ENCODE measurements at regions not wholly inside any gene's neighbourhood (a gene's known extent, or its start where the extent isn't known, plus 50 kb on each side); places are given as distances from the start of the nearest gene placed in this dataset.
"Not testable (repeated sequence)": the region's sequence is repeated elsewhere in the genome, so short reads cannot be mapped to it uniquely, and the experiment has no call there.

DNA sequence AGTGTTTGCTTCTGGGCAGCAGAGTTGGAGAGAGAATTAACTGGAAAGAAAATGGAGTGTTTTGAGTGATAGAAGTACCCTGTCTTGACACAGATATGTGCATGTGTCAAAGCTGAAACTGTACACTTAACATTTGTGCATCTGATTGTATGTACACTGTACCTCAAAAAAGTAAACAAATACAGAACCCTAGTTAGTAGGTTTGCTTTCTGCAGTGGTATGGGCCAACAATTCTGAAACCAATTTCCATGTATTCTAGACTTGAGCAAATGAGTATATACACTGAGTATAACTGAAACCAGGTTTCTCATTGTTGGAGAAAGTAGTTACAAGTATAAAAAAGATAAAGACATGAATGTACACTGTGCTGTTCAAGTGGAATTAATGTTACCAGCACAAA, 52.4 kb downstream of the ELAPOR2 start:
- DNase-seq = no peak

DNA sequence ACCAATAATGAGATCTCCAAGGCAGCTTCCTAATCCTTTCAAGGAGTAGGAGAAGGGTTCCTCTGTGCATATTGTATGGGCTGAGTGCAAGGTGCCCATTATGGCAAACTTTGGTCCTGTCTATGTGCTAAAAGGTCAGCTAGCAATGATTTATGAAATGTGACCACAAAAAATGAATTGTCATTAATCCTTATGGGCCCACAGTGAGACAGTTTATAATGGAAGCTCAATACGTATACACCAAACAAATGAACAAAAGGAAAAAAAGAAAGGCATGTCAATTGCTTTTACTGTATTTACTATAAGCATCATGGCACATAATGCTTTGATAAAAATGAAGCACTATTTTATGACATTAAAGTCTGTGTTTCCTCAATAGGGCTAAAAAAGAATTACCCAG, 54.5 kb downstream of the ELAPOR2 start:
- DNase-seq = no peak

DNA sequence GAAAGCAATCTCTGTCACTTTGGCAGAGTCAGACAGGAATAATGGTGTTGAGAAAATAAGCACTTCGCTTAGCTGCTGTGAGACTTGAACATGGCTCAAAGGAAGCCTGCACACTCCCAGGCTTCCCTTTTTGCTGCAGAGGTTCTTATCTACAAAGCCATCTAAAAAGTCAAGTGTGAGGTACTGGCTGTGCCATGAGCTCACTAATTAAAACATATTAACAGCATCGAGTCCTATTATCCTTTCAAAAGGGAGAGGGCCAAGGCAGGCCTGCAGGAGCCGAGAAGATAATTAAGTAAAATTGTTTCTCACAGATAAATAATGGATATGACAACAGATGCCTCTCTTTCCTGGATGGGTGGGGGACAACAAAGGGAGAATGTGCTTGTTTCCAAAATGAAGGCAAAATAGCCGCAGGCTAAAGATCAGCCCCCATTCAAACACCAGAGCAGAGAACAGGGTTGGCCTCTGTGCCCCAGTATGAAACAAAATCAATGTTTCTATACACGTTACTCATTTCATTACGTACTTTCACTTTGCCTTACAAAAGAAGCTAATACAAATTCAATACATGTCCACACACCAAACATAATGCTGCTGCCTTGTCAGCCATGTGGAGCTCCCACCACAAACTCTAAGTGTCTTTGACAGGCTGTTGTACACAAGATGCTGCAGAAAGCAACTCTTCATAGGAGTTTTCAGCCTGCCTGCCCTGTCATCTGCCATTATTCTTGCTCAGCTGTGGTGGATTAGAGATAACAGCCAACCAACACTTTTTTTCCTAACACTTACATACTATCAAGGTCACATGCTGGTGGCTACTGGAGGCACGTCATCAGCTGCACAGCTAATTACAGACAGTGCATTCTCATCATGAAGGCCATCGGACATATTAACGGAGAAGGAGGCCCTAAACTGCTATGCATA, 55.3 kb downstream of the ELAPOR2 start:
- no peak for DNase-seq

DNA sequence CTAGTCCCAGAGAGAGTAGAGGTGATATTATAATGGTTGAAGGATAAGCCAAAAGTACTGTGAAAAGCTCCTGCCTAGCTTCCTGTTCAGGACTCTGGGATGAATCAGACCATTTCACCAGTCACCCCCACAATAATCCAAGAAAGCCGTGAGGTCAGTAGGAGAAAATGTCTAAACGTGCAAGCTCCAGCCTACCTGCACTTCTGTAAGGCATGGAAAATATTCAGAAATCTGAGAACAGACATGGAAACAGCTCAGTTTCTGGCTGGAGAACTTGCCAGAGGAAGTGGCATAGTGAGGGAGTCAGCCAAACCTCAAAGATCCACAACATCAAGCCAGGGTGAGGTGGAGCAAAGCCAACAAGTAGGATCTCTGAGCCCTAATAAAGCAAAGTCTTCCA, 58.2 kb downstream of the ELAPOR2 start:
- no peak for DNase-seq

DNA sequence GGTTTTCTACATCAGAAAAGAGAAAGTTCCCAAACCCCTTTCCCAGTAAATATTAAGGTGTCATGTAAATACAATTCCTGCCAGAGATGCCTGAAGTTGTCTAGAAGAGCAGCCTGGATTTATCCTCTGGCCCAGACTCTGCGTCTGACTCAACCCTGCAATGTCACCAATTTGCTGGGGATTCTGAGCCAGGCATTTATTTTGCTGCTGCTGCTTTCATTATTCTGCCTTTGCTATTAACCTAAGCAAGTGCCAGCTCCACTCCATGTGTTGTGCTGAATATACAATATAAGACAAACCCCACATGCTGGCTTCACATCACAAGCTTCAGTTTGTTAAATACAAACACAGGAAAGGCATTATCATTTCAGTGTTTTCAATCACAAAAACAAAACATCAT, 59.1 kb downstream of the ELAPOR2 start:
- no peak for DNase-seq

DNA sequence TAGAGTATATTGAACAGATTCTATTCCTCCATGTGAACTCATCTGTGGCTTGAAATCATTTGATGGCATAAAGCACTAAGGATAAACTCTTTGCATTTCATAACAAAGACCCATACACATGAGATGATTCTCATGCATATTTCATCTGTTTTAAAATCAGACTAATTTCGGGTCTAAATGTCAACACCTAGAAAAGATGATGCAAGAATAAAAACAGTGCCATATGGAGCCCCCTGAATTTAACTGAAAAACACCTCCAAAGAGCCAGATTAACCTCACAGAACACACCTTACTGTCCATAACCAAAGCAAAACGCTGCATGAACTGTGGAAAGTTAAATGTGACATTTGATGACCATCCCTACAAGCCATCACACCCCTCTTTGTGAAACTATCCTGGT, 59.7 kb downstream of the ELAPOR2 start:
- no peak for DNase-seq

DNA sequence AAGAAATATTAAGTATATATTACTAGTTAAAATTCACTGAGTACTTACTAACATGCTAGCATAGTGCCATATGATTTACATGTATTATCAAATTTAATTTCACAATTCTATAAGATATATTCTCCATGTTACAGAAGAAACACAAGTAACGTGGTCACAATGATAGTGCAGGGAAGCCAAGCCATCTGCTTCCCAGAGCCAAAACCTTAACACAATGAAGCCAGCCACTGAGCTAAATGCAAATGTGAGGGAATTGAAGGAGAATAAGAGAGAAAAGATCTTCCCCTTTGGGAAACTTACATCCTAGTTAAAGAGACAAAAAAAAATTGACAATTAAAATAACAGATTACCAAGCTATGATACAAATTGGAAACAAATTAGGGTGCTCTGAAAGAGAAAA, 63.6 kb downstream of the ELAPOR2 start:
- DNase-seq = no peak

DNA sequence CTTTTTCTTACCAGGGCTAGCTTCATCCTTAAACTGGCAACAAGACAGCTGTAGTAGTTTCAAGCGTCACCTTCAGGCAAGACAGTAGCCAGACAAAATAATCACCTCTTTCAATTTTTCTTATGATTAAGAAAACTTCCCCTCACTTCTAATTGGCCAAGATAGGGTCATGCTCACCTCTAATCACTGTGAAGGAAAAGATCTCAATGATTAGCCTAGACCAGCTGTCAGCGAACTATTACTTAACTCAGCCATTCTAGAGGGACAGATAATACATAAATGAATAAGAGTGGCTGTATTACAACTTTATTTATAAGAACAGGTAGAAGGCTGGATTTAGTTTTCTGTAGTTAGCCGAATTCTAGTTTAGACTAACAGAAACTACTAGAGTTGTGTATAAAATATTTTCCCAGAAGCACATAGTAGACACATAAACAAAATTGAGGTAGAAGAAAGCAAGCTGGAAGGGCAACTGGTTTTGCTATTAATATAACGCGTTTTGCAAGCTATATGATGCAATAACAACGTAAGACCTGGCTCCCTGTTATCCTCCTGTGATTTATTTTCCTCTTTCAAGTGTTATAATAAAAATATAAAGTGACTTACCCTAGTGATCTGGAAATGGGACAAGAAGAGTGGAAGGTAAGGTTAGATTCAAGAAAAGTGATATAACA, 64.3 kb downstream of the ELAPOR2 start:
- DNase-seq = no peak

DNA sequence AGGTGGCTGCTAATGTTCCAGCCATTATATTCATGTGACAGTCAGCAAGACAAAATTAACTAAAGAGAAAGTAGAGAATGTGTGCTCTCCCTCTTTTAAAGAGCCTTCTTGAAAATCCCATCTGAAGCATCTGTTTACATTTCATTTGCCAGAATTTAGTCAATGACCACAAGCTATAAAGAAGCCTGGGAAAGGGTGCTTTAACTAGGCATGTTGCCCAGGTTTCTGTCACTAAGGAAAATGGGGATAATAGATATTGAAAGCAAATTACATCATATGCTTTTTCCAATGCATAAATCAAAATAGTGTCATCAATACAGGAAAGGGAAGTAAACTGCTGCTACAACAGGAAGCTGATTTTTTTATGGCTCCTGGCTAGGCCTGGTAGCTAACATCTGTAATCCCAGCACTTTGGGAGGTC, 67.7 kb downstream of the ELAPOR2 start:
- DNase-seq = no peak

DNA sequence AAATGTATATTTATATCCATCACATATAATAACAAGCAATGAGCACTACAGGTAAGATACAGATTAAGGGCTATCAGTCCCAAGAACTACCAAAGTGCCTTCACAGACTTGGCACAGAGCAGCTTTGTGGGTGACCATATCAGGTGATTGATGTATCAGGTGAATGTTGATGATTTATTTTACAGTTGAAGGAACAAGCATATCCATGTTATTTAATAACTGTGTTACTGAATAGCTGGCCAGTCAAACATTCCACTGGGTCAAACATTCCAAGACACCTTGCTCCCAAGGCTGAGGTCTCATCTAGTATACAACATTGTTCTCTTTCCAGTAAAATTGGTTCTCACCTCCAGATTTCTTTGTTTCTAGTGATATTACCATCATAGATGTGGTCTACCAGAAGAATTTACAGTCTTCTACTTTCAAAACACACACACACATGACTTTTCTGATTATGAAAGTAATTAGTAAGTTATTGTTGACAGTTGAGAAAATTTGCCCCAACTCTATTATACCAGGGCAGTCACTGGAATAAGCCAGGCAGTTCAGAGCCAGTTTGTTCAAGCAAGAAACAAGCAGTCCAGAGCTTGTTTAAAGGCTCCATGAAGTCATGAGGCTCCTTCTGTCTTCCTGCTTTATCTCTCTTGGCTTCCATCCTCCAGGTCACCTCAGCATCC, 68.2 kb downstream of the ELAPOR2 start:
- no peak for DNase-seq

DNA sequence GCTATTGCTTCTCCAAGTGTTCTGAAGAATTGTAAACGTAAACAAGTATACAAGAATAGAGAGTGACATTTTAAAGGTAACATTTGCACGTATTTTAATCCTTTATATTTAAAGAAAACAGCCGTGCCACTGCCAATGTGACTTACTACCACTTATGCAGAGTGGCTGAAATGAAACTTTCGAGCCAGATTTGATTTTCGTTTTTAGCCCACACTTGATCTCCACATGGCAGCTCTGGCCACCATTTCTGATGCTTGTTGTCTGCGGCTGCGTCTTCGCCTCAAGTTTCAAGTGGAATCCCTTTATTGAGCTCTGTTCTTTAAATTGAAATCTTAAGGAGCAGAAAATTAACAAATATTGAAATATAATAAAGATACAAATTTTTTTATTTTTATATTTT, 70.0 kb downstream of the ELAPOR2 start:
- DNase-seq = no peak

DNA sequence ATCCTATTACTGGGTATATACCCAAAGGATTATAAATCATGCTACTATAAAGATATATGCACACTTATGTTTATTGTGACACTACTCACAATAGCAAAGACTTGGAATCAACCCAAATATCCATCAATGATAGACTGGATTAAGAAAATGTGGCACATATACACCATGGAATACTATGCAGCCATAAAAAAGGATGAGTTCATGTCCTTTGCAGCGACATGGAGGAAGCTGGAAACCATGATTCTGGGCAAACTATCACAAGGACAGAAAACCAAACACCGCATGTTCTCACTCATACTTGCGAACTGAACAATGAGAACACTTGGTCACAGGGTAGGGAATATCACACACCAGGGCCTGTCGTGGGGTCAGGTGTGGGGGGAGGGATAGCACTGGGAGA, 71.6 kb downstream of the ELAPOR2 start:
- not testable (repeated sequence) for DNase-seq

DNA sequence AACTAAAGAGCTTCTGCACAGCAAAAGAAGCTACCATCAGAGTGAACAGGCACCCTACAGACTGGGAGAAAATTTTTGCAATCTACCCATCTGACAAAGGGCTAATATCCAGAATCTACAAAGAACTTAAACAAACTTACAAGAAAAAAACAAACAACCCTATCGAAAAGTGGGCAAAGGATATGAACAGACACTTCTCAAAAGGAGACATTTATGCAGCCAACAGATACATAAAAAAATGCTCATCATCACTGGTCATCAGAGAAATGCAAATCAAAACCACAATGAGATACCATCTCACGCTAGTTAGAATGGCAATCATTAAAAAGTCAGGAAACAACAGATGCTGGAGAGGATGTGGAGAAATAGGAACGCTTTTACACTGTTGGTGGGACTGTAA, 72.1 kb downstream of the ELAPOR2 start:
- not testable (repeated sequence) for DNase-seq

DNA sequence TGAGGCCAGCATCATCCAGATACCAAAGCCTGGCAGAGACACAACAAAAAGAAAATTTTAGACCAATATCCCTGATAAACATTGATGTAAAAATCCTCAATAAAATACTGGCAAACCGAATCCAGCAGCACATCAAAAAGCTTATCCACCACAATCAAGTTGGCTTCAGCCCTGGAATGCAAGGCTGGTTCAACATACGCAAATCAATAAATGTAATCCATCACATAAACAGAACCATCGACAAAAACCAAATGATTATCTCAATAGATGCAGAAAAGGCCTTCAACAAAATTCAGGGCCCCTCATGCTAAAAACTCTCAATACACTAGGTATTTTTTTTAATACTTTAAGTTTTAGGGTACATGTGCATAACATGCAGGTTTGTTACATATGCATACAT, 74.1 kb downstream of the ELAPOR2 start:
- DNase-seq = not testable (repeated sequence)

DNA sequence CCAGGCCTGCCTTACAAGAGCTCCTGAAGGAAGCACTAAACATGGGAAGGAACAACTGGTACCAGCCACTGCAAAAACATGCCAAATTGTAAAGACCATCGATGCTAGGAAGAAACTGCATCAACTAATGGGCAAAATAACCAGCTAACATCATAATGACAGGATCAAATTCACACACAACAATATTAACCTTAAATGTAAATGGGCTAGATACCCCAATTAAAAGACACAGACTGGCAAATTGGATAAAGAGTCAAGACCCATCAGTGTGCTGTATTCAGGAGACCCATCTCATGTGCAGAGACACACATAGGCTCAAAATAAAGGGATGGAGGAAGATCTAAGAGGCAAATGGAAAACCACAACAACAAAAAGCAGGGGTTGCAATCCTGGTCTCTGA, 75.8 kb downstream of the ELAPOR2 start:
- DNase-seq = not testable (repeated sequence)

DNA sequence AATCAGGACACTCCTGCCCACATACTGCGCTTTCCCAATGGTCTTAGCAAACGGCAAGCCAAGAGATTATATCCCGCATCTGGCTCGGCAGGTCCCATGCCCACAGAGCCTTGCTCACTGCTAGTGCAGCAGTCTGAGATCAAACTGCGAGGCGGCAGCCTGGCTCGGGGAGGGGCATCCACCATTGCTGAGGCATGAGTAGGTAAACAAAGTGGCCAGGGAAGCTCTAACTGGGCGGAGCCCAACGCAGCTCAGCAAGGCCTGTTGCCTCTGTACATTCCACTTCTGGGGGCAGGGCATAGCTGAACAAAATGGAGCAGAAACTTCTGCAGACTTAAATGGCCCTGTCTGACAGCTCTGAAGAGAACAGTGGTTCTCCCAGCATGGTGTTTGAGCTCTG, 77.5 kb downstream of the ELAPOR2 start:
- not testable (repeated sequence) for DNase-seq

DNA sequence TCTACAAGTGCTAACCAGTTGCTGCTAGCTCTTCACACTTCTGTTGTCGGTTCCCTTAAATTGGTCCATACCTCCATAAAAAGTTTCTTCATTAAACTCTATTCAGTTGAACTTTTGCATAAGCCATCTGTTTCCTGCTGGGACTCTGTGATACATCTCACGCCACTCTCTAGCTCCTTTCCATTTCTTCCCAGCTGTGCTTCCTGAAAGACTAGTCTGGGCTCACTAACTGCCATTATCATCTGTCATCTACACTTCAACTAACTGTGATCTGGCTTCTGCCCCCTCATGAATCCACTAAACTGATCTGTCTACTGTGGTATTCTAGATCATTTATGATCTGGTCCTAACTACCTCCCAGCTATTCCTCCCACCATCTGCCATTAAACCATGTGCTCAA, 78.3 kb downstream of the ELAPOR2 start:
- DNase-seq = no peak

DNA sequence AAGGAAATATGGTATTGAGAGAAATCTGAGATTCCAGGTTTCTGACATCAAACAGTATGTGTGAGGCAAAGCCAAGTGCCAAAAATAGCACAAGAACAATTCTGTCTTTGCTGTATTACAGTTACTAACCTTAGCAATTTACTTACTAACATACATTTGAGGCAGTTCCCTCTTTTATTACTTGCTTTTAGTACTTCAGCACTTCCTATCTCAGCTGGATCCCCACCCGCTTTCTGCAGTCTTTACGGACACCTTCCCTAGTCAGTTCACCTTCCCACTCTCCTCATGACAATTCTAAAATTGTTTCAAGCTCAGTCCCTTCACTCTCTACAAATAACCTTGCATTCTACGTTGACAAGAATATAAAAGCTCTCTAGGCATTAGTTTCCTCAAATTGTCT, 79.2 kb downstream of the ELAPOR2 start:
- DNase-seq = no peak

DNA sequence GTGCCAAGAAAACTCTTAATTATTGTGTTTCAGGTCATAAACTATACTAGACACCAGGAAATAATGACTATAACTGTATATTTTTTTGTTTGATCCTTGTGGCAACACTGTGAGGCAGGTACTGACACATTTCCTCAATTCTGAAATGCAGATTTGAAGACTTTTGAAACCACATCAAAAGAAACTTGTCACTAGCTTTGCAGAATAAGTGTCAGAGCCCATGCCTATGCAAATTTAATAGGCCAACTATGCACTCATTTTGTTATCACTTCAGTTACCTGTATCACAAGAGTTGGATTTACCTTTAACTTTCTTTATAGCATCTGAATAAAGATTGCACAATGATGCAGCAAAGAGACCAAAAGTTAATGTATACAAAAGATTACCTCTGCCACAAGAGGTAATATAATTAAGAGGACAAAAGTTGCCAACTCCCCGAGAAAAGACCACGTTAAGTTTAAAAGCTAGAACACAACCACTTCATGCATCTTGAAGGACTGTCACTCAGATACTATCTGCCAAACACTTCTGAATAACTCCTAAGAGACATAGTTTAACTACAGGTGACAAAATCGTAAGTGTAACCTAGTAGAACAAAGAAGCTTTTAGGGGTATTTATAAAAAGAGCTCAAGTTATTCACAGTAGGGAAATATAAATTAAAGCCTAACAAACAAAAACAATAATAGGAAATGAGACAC, 80.5 kb downstream of the ELAPOR2 start:
- no peak for DNase-seq

DNA sequence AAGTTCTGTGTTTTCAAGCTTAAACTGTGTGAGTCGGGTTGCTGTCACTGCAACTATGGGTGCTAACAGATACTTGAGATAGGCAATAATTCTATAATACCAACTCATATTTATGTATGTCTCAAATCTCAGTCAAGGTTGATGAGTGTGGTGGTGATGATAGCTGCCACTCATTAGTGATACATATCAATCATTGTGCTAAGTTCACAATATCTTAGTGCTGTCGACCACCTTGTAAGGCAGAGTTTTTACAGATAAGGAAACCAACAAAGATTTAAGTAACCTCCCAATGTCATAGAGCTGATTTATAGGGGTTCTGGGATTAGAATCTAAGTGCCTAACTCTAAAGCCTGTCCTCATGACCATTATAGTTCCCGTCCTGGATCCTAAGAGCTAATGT, 82.5 kb downstream of the ELAPOR2 start:
- no peak for DNase-seq

DNA sequence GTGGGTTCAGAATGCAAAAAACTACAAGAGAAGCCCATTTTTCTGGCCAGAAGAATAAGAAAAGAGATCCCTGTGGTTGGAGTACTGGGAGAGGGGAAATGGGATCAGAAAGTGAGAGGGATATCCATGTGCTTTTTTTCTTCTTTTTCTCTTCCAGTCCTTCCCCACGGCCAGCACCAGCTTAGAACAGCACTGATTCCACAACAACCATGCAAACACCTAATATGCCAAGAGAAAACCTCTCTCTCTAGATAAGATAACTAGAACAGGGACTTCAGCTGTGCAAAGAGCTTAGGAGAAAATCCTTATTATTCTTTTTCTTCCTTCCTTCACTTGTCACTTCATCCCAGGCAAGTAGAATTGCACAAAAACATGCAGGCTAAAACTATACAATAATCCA, 83.5 kb downstream of the ELAPOR2 start:
- DNase-seq = no peak

DNA sequence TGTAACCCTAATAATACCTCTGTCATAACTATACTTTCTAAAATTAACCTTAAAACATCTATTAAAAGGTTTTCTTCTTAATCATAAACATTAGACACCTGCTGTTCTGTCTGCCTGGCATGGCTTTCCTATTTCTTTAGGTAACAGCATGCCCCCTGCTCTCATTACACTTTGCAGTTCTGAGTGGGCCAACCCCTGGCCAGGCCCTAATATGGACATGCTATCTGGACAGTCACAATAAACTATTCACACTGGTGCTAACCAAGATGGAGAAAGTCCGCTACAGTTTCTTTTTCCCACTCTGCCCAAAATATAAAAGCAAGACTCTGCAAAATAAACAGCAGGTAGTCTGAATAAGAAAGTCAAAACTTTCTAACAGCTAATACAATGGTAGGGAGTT, 84.0 kb downstream of the ELAPOR2 start:
- no peak for DNase-seq

DNA sequence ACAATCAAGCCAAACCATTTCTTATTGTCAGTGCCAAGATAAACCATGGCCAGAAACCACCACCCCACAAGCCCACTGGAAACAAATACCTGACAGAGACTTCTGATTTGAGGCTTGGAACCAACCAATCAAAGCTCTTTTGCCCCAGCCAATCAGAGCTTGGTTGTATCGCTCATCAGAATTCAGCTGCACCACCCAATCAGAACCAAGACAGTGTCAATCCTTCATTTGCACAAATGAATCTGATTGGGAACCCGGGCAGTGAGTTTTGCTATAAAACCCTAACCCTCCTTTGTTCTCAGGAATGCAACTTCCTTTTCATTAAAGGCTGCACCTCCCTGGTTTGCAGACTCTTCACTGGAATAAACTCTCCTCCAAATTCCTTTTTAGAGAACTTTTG, 87.4 kb downstream of the ELAPOR2 start:
- DNase-seq = no peak
